Erythroblast (primary cell): ENCODE measurements at regions not wholly inside any gene's neighbourhood (a gene's known extent, or its start where the extent isn't known, plus 50 kb on each side); places are given as distances from the start of the nearest gene placed in this dataset.

ENCODE experiments used
- GATA1 ChIP-seq: IDR thresholded peaks from 2 replicates; pipeline ENCODE4 v1.6.1; 2011; ENCODE audit warnings: low read depth, mild to moderate bottlenecking, control low read depth, low read length, moderate library complexity
- POLR2A ChIP-seq: IDR thresholded peaks from 2 replicates; pipeline ENCODE4 v1.6.1; 2011; ENCODE audit warnings: mild to moderate bottlenecking, low read length

GRCh38 chr12:34304001-34304400, 281.7 kb downstream of the ALG10 start:
- TF ChIP-seq POLR2A (no peak), GATA1 (no peak)
